ENCODE measurements at regions not wholly inside any gene's neighbourhood (a gene's known extent, or its start where the extent isn't known, plus 50 kb on each side); places are given as distances from the start of the nearest gene placed in this dataset.

GRCh38 chr7:80403686-80404241 lies 108.1 kb downstream of the GNAT3 start:
- Histone ChIP-seq H3F3A (ENCODE audit: insufficient read depth, low read length) (no peaks in the 10 kb centered on the region), H4K20me1 (ENCODE audit: insufficient read depth, low read length) (no peaks in the 10 kb centered on the region), H3K4me2 (ENCODE audit: low read length) (no peak overlapping the region), H3K27ac (ENCODE audit: low read depth, low read length, poor library complexity, severe bottlenecking) (no peak overlapping the region), H3K4me3 (ENCODE audit: low read depth, low read length, poor library complexity, severe bottlenecking) (no peak overlapping the region), H2AFZ (ENCODE audit: low read length) (no peak overlapping the region), H3K4me1 (ENCODE audit: insufficient read depth, low read length, severe bottlenecking) (no peaks in the 10 kb centered on the region), H3K9me2 (ENCODE audit: low read depth, low read length) (no peaks in the 10 kb centered on the region), H3K79me2 (ENCODE audit: insufficient read depth, low read length) (no peaks in the 10 kb centered on the region), H3K9ac (ENCODE audit: low read length) (no peak overlapping the region), H3K36me3 (ENCODE audit: insufficient read depth, low read length) (no peaks in the 10 kb centered on the region), H3K27me3 (ENCODE audit: insufficient read depth, low read length) (no peaks in the 10 kb centered on the region), H3K9me3 (ENCODE audit: low read length) (no peaks in the 10 kb centered on the region)
- TF ChIP-seq CTCF (IDR thresholded peaks at IDR 0.05; ENCODE audit: low read length) (no peak), EZH2 (IDR thresholded peaks at IDR 0.05; ENCODE audit: borderline replicate concordance, low read length) (no peak)

GRCh38 chr7:80401708-80402107 lies 110.2 kb downstream of the GNAT3 start:
- no peaks in the 10 kb centered on the region for H4K20me1 ChIP-seq (ENCODE audit: insufficient read depth, low read length)
- no peak overlapping the region for H3K27ac ChIP-seq (ENCODE audit: low read depth, low read length, poor library complexity, severe bottlenecking)
- no peaks in the 10 kb centered on the region for H3K79me2 ChIP-seq (ENCODE audit: insufficient read depth, low read length)
- H3K4me2 ChIP-seq (ENCODE audit: low read length): no peak overlapping the region
- no peaks in the 10 kb centered on the region for H3K27me3 ChIP-seq (ENCODE audit: insufficient read depth, low read length)
- no peak overlapping the region for H2AFZ ChIP-seq (ENCODE audit: low read length)
- H3K9me2 ChIP-seq (ENCODE audit: low read depth, low read length): no peaks in the 10 kb centered on the region
- no peaks in the 10 kb centered on the region for H3F3A ChIP-seq (ENCODE audit: insufficient read depth, low read length)
- no peak overlapping the region for H3K9ac ChIP-seq (ENCODE audit: low read length)
- H3K9me3 ChIP-seq (ENCODE audit: low read length): no peaks in the 10 kb centered on the region
- H3K4me1 ChIP-seq (ENCODE audit: insufficient read depth, low read length, severe bottlenecking): no peaks in the 10 kb centered on the region
- no peak for TF ChIP-seq CTCF (IDR thresholded peaks at IDR 0.05; ENCODE audit: low read length)
- TF ChIP-seq EZH2 (IDR thresholded peaks at IDR 0.05; ENCODE audit: borderline replicate concordance, low read length): no peak
- no peaks in the 10 kb centered on the region for H3K36me3 ChIP-seq (ENCODE audit: insufficient read depth, low read length)
- H3K4me3 ChIP-seq (ENCODE audit: low read depth, low read length, poor library complexity, severe bottlenecking): no peak overlapping the region

DNA sequence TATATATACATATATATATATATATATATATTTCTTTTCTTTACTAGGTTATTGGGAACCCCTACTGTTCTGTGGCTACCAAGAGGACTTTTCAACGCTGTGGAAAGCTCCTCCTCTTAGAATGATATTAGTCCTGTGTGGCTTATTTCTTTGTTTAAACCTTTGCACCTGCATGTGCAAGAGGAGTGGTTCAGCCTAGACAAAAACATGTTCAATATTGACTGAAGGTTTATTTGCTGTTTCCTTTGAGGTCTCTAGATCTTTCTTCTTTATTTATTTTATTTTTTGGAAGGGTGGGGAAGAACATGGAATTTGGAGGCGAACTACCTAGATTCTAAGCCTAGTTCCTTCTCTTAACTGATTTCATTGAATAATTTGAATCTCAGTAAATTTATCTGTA lies 118.1 kb downstream of the GNAT3 start:
- TF ChIP-seq CTCF (IDR thresholded peaks at IDR 0.05; ENCODE audit: low read length): no peak
- TF ChIP-seq EZH2 (IDR thresholded peaks at IDR 0.05; ENCODE audit: borderline replicate concordance, low read length): no peak
- Histone ChIP-seq H3K4me3 (ENCODE audit: low read depth, low read length, poor library complexity, severe bottlenecking) (no peak overlapping the region), H3K79me2 (ENCODE audit: insufficient read depth, low read length) (no peaks in the 10 kb centered on the region), H3K9me3 (ENCODE audit: low read length) (no peaks in the 10 kb centered on the region), H4K20me1 (ENCODE audit: insufficient read depth, low read length) (no peaks in the 10 kb centered on the region), H3K27me3 (ENCODE audit: insufficient read depth, low read length) (no peaks in the 10 kb centered on the region), H3K27ac (ENCODE audit: low read depth, low read length, poor library complexity, severe bottlenecking) (no peak overlapping the region), H3K4me1 (ENCODE audit: insufficient read depth, low read length, severe bottlenecking) (no peaks in the 10 kb centered on the region), H2AFZ (ENCODE audit: low read length) (no peak overlapping the region), H3K4me2 (ENCODE audit: low read length) (no peak overlapping the region), H3K36me3 (ENCODE audit: insufficient read depth, low read length) (no peaks in the 10 kb centered on the region), H3F3A (ENCODE audit: insufficient read depth, low read length) (no peaks in the 10 kb centered on the region; the same call in 1 of the 2 replicates), H3K9me2 (ENCODE audit: low read depth, low read length) (no peaks in the 10 kb centered on the region), H3K9ac (ENCODE audit: low read length) (no peak overlapping the region)
